Ishikawa (cell line): ENCODE measurements at regions not wholly inside any gene's neighbourhood (a gene's known extent, or its start where the extent isn't known, plus 50 kb on each side); places are given as distances from the start of the nearest gene placed in this dataset.

Source experiments
- CEBPB ChIP-seq: IDR thresholded peaks from 2 replicates; pipeline ENCODE4 v1.6.1; 2012
- CREB1 ChIP-seq: IDR thresholded peaks from 2 replicates; pipeline ENCODE4 v1.6.1; 2012; ENCODE audit warnings: low read depth
- EGR1 ChIP-seq: IDR thresholded peaks from 2 replicates; pipeline ENCODE4 v1.6.1; 2012
- EP300 ChIP-seq: IDR thresholded peaks from 2 replicates; pipeline ENCODE4 v1.6.1; 2012; ENCODE audit warnings: borderline replicate concordance
- FOXM1 ChIP-seq: IDR thresholded peaks from 2 replicates; pipeline ENCODE4 v1.6.1; 2012; ENCODE audit warnings: low read depth, borderline replicate concordance
- MAX ChIP-seq: IDR thresholded peaks from 2 replicates; pipeline ENCODE4 v1.6.1; 2012
- NFIC ChIP-seq: IDR thresholded peaks from 2 replicates; pipeline ENCODE4 v1.6.1; 2012
- RAD21 ChIP-seq: IDR thresholded peaks from 2 replicates; pipeline ENCODE4 v1.6.1; 2012; ENCODE audit warnings: low read depth
- TAF1 ChIP-seq: IDR thresholded peaks from 2 replicates; pipeline ENCODE4 v1.6.1; 2012; ENCODE audit warnings: low read depth, mild to moderate bottlenecking
- TCF12 ChIP-seq: IDR thresholded peaks from 2 replicates; pipeline ENCODE4 v1.6.1; 2012; ENCODE audit warnings: low read depth
- TEAD4 ChIP-seq: IDR thresholded peaks from 2 replicates; pipeline ENCODE4 v1.6.1; 2012
- YY1 ChIP-seq: IDR thresholded peaks from 2 replicates; pipeline ENCODE4 v1.6.1; 2012; ENCODE audit warnings: low read depth
- ZBTB7A ChIP-seq: IDR thresholded peaks from 2 replicates; pipeline ENCODE4 v1.6.1; 2012; ENCODE audit warnings: low read depth
- TF ChIP-seq, protein P1 (sequence below): IDR thresholded peaks from 2 replicates; pipeline ENCODE4 v1.6.1; 2012; ENCODE audit warnings: low read depth, mild to moderate bottlenecking
- TF ChIP-seq, protein P2 (sequence below): IDR thresholded peaks from 2 replicates; pipeline ENCODE4 v1.6.1; 2012

- no peak for TF ChIP-seq CREB1
- no peak for TF ChIP-seq EP300
- TF ChIP-seq ZBTB7A, result no peak
- no peak for TF ChIP-seq TEAD4
- no peak for TF ChIP-seq FOXM1
- TF ChIP-seq YY1, result no peak
Observed at GRCh38 chr17:51419476-51419875, 159.1 kb downstream of the UTP18 start.

GRCh38 chr17:51421525-51421924, 161.2 kb downstream of the UTP18 start:
- no peak for TF ChIP-seq ZBTB7A
- TF ChIP-seq CREB1, result no peak
- TF ChIP-seq EP300, result no peak
- TF ChIP-seq FOXM1, result no peak
- TF ChIP-seq EGR1, result no peak
- TF ChIP-seq, protein P1, sequence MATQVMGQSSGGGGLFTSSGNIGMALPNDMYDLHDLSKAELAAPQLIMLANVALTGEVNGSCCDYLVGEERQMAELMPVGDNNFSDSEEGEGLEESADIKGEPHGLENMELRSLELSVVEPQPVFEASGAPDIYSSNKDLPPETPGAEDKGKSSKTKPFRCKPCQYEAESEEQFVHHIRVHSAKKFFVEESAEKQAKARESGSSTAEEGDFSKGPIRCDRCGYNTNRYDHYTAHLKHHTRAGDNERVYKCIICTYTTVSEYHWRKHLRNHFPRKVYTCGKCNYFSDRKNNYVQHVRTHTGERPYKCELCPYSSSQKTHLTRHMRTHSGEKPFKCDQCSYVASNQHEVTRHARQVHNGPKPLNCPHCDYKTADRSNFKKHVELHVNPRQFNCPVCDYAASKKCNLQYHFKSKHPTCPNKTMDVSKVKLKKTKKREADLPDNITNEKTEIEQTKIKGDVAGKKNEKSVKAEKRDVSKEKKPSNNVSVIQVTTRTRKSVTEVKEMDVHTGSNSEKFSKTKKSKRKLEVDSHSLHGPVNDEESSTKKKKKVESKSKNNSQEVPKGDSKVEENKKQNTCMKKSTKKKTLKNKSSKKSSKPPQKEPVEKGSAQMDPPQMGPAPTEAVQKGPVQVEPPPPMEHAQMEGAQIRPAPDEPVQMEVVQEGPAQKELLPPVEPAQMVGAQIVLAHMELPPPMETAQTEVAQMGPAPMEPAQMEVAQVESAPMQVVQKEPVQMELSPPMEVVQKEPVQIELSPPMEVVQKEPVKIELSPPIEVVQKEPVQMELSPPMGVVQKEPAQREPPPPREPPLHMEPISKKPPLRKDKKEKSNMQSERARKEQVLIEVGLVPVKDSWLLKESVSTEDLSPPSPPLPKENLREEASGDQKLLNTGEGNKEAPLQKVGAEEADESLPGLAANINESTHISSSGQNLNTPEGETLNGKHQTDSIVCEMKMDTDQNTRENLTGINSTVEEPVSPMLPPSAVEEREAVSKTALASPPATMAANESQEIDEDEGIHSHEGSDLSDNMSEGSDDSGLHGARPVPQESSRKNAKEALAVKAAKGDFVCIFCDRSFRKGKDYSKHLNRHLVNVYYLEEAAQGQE, result no peak
- no peak for TF ChIP-seq NFIC
- TF ChIP-seq TCF12, result no peak
- TF ChIP-seq CEBPB, result no peak
- no peak for TF ChIP-seq MAX
- no peak for TF ChIP-seq TAF1
- TF ChIP-seq, protein P2, sequence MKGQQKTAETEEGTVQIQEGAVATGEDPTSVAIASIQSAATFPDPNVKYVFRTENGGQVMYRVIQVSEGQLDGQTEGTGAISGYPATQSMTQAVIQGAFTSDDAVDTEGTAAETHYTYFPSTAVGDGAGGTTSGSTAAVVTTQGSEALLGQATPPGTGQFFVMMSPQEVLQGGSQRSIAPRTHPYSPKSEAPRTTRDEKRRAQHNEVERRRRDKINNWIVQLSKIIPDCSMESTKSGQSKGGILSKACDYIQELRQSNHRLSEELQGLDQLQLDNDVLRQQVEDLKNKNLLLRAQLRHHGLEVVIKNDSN, result no peak
- no peak for TF ChIP-seq YY1
- TF ChIP-seq RAD21, result no peak
- no peak for TF ChIP-seq TEAD4

DNA sequence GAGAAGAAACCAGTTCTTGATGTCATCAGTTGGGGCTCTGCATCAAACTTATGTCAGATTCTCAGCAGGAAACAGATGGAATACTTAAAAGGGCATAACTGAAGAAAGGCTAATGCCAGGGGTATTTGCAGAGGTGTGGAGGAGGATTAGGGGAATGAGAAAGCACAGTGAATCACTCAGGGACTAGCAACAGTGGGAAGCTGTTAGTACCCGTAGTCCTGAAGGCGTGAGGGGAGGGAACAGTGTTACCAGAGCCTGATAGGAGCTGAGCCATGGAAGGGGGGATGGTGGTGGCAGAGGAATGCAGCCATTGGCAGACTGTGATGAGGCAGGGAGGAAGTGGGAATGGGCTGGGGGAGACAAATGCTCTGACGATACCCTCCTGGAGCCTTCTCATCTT, 162.3 kb downstream of the UTP18 start:
- TF ChIP-seq RAD21 (no peak), FOXM1 (no peak), TAF1 (no peak), NFIC (no peak), MAX (no peak), EGR1 (no peak), ZBTB7A (no peak), TEAD4 (no peak), CEBPB (no peak), CREB1 (no peak), TCF12 (no peak), YY1 (no peak), EP300 (no peak)
- TF ChIP-seq, protein P2, result no peak
- TF ChIP-seq, protein P1, result no peak

DNA sequence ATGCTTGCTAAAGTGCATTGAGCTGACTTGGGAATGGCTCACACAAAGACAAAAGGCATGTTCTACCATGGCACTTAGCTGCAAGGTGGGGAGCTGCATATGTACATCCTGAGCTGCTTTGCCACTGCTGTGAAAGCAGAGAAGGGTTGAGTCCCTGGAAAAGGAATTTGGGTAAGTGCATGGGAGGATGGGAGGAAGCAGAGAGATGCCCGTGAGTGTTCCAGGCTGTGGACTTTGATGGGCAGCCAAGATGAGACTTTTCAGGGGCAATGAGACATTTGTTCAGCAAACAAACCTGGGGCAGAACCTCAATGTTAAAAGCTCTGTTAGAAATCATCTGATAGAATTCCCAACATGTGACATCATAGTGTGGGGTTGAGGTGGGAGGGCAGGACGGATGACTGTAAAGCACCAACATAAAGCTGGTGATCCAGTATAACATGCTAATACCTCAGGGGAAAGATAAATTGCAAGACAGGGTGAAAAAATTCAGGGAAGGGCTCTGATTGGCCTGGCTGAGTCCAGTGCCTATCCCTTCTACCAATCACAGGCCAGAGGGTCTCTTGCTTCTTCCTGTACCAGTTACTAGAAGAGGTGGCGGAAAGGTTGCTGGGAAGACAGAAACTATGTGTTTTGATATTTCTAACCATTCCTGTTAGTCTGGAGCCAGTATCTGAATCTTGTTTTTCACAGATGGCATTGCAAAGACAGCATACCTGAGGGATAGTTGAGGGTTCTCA, 163.2 kb downstream of the UTP18 start:
- no peak for TF ChIP-seq CEBPB
- no peak for TF ChIP-seq NFIC
- no peak for TF ChIP-seq YY1
- TF ChIP-seq FOXM1, result no peak
- TF ChIP-seq, protein P2, result no peak
- no peak for TF ChIP-seq CREB1
- no peak for TF ChIP-seq MAX
- no peak for TF ChIP-seq EGR1
- TF ChIP-seq TAF1, result no peak
- TF ChIP-seq, protein P1, result no peak
- TF ChIP-seq TCF12, result no peak
- no peak for TF ChIP-seq RAD21
- TF ChIP-seq ZBTB7A, result no peak
